Parathyroid adenoma (tissue), 2 donors: ENCODE measurements at regions not wholly inside any gene's neighbourhood (a gene's known extent, or its start where the extent isn't known, plus 50 kb on each side); places are given as distances from the start of the nearest gene placed in this dataset.

Experiments used
- H2AFZ ChIP-seq: fragments of 300-600 bp; sonication (generic); one replicate; pipeline ENCODE4 v1.7.0; 2017; ENCODE audit warnings: antibody characterized with exemption, mild to moderate bottlenecking
- H3K27ac ChIP-seq: fragments of 300-600 bp; sonication (generic); one replicate; pipeline ENCODE4 v1.7.0; 2017
- H3K27me3 ChIP-seq: fragments of 300-600 bp; sonication (generic); one replicate; pipeline ENCODE4 v1.7.0; 2017; ENCODE audit warnings: low read length; ENCODE audit not compliant: control insufficient read depth, insufficient read depth
- H3K36me3 ChIP-seq: fragments of 300-600 bp; sonication (generic); one replicate; pipeline ENCODE4 v1.7.0; 2017; ENCODE audit warnings: low read length; ENCODE audit not compliant: control insufficient read depth, insufficient read depth
- H3K4me1 ChIP-seq: fragments of 300-600 bp; sonication (generic); one replicate; pipeline ENCODE4 v1.7.0; 2017; ENCODE audit warnings: control low read depth
- H3K4me2 ChIP-seq: fragments of 300-600 bp; sonication (generic); one replicate; pipeline ENCODE4 v1.7.0; 2017; ENCODE audit warnings: low read length
- H3K4me3 ChIP-seq: fragments of 300-600 bp; sonication (generic); one replicate; pipeline ENCODE4 v1.7.0; 2017; ENCODE audit warnings: low read depth, low read length
- H3K79me2 ChIP-seq: fragments of 300-600 bp; sonication (generic); one replicate; pipeline ENCODE4 v1.7.0; 2017; ENCODE audit warnings: control low read depth
- H3K9ac ChIP-seq: fragments of 300-600 bp; sonication (generic); one replicate; pipeline ENCODE4 v1.7.0; 2017; ENCODE audit warnings: mild to moderate bottlenecking
- H3K9me3 ChIP-seq: fragments of 300-600 bp; sonication (generic); one replicate; pipeline ENCODE4 v1.7.0; 2017; ENCODE audit warnings: low read length; ENCODE audit not compliant: control insufficient read depth
- TF ChIP-seq, protein P1 (sequence below): fragments of 300-600 bp; sonication (generic); IDR thresholded peaks from one replicate; pipeline ENCODE4 v1.7.0; 2017; ENCODE audit warnings: antibody characterized with exemption, mild to moderate bottlenecking
- donor health status: primary hyperparathyroidism.

DNA sequence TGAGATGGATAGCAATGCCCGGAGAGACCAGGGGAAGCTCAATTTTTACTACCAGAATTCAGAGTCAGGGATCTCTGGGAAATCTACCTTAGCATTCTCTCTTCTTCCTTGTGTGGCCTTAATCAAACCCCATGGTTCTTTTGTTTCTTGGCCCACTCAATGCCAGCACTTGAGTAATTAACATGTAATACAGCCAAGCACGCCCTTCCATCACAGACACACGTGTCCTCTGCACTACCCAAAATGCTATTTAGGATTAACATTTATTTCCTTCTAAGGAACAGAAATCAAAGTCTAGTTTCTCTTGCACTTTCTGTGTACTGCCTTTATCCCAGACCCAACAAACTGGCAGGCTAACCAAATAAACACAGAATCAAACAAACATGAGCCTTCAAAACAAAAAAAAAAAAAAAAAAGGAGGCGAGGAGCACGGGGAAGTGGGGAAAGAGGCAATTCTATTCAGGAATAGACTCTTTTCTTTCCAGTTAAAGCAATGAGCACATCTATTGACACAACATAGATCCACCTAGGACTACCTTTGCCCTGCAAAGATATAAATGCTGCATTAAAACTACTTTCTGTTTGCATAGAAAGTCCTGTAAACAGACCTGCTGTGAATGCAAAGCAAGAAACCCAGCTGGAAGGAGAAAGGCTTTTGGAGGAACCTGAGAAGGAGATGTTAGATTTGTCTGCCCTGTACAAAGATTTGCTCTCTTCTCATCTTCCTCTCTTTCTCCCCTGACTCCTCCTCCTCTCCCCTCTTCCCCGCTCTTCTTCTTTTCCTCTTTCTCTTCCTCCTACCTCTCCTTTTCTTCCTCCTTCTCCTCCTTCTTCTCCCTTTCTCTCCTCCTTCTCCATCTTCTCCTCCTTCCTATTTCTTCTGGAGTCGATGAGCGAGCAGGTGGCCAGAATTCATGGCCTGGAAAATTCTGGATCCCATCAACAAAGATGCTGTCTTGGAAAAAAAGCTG, 294.4 kb downstream of the NPIPA8 start:
- no peak overlapping the region for H3K4me2 ChIP-seq
- no peaks in the 10 kb centered on the region for H3K79me2 ChIP-seq
- H3K4me1 ChIP-seq: no peaks in the 10 kb centered on the region
- H3K4me3 ChIP-seq: no peak overlapping the region
- no peaks in the 10 kb centered on the region for H3K36me3 ChIP-seq
- no peak overlapping the region for H2AFZ ChIP-seq
- TF ChIP-seq, protein P1, sequence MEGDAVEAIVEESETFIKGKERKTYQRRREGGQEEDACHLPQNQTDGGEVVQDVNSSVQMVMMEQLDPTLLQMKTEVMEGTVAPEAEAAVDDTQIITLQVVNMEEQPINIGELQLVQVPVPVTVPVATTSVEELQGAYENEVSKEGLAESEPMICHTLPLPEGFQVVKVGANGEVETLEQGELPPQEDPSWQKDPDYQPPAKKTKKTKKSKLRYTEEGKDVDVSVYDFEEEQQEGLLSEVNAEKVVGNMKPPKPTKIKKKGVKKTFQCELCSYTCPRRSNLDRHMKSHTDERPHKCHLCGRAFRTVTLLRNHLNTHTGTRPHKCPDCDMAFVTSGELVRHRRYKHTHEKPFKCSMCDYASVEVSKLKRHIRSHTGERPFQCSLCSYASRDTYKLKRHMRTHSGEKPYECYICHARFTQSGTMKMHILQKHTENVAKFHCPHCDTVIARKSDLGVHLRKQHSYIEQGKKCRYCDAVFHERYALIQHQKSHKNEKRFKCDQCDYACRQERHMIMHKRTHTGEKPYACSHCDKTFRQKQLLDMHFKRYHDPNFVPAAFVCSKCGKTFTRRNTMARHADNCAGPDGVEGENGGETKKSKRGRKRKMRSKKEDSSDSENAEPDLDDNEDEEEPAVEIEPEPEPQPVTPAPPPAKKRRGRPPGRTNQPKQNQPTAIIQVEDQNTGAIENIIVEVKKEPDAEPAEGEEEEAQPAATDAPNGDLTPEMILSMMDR: no peak
- H3K9me3 ChIP-seq: no peaks in the 10 kb centered on the region
- H3K27me3 ChIP-seq: no peaks in the 10 kb centered on the region
- H3K27ac ChIP-seq: no peak overlapping the region
- H3K9ac ChIP-seq: no peak overlapping the region

DNA sequence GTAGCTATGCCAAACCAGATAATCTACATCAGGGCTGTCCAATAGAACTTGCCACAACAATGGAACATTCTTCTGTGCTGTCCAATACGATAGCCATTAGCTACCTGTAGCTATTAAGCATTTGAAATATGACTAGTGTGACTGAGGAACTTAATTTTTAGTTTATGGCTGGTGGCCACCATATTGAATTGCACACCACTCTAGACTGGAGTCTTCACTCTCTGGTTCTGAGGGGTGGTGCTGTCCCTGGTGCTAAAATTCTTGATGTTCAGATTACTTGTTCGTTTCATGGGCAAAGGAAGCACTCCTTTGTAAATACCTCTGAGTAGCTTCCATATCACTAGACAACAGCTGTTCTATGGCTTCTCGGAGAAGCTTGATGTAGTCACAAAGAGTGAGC, 296.6 kb downstream of the NPIPA8 start:
- Histone ChIP-seq H3K36me3 (no peaks in the 10 kb centered on the region), H3K79me2 (no peaks in the 10 kb centered on the region), H2AFZ (no peak overlapping the region)

DNA sequence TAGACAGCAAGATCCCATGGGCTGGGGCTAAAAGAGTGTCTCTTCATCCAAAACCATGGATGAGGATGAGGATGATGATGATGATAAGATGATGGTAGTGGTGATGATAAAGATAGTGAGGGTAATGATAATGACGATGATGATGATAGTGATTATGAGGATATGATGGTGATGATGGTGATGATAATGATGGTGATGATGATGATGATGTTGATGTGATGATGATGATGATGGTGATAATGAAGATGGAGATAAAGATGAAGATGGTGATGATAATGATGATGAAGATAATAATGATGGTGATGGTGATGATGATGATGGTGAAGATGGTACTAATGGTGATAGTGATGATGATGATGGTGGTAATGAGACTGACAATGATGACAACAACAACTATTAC, 299.5 kb downstream of the NPIPA8 start:
- H3K4me2 ChIP-seq: no peak overlapping the region
- H3K27me3 ChIP-seq: no peaks in the 10 kb centered on the region
- H3K9me3 ChIP-seq: no peaks in the 10 kb centered on the region
- H3K36me3 ChIP-seq: no peaks in the 10 kb centered on the region
- H3K4me3 ChIP-seq: no peak overlapping the region
- H2AFZ ChIP-seq: no peak overlapping the region
- no peak overlapping the region for H3K9ac ChIP-seq
- TF ChIP-seq, protein P1: no peak
- H3K79me2 ChIP-seq: no peaks in the 10 kb centered on the region
- H3K27ac ChIP-seq: no peak overlapping the region
- no peaks in the 10 kb centered on the region for H3K4me1 ChIP-seq

More for the DNA sequence above, 296.6 kb downstream of the NPIPA8 start:
- Histone ChIP-seq H3K9me3 (no peaks in the 10 kb centered on the region), H3K4me3 (no peak overlapping the region), H3K9ac (no peak overlapping the region), H3K4me1 (no peaks in the 10 kb centered on the region), H3K27ac (no peak overlapping the region), H3K27me3 (no peaks in the 10 kb centered on the region), H3K4me2 (no peak overlapping the region)
- TF ChIP-seq, protein P1: no peak

DNA sequence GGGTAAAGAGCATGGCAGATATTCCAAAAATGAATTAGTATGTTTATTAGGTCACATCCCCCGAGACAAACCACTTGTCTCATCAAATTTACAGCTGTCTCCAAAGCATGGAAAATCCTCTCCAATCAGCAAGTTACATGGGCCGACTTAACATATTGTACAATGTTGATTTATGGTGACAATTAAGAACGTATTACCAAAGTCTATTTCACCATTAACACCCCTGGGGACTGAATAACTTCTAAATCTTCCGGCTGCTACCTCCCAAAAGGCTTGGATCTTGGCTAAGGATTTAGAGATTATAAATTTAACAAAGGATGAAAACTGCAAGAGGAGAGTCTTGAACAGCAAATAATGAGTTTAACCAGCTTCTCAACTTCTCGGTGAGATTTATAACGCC, 311.9 kb downstream of the NPIPA8 start:
- Histone ChIP-seq H3K27ac (no peak overlapping the region), H3K4me2 (no peak overlapping the region), H3K9me3 (no peaks in the 10 kb centered on the region), H3K36me3 (no peaks in the 10 kb centered on the region), H3K27me3 (no peaks in the 10 kb centered on the region), H3K4me3 (no peak overlapping the region), H3K9ac (no peak overlapping the region), H3K4me1 (no peaks in the 10 kb centered on the region), H3K79me2 (no peaks in the 10 kb centered on the region), H2AFZ (no peak overlapping the region)
- TF ChIP-seq, protein P1: no peak

DNA sequence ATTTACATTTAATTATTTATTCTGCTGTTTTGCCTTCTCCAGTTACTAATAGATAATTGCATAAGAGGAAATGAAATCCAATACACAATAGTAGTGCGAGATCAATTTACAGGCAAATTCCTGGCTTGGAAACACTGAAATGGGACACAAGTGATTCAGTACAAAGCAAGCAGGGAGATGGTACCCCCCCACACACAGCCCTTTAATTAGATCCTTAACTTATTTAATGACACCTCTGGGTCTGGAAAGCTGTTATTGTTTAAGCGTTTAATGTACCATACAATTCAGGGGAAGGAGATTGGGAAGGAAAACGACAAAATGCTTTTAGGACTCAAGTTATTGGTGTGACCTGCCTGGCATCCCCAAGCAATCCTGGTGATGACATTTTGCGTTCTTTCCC, 318.2 kb downstream of the NPIPA8 start:
- Histone ChIP-seq H3K4me2 (no peak overlapping the region), H2AFZ (no peak overlapping the region), H3K4me1 (no peaks in the 10 kb centered on the region), H3K36me3 (no peaks in the 10 kb centered on the region), H3K4me3 (no peak overlapping the region), H3K9ac (no peak overlapping the region), H3K79me2 (no peaks in the 10 kb centered on the region), H3K27me3 (no peaks in the 10 kb centered on the region), H3K27ac (no peak overlapping the region), H3K9me3 (no peaks in the 10 kb centered on the region)
- TF ChIP-seq, protein P1: no peak
